ENCODE measurements at regions not wholly inside any gene's neighbourhood (a gene's known extent, or its start where the extent isn't known, plus 50 kb on each side); places are given as distances from the start of the nearest gene placed in this dataset.

DNA sequence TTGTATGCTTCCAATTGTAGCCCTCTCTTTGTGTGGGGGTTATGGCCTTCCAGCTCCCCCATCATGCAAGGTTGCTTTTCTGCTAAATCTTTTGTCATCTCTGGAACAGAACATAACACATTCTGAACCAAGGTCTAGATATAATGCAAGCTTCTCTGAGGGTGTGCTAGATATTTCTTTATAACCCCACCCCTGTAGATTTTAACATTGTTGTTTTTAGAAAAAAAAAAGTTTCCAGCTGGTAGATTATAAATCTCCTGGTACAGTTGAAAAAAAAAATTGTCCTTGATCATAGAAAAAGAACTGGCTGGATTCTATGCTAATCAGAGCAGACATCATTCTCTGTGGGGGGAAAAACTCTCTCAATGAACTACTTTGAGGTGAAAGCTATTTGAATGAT is 363.3 kb downstream of the METTL15 start:
- DNase-seq (no peak), ATAC-seq (no peak)
- no peaks in the 10 kb centered on the region for H3K9me3 ChIP-seq
- intact Hi-C loops (cut with DNase I): no loop called here
- H3K27me3 ChIP-seq (ENCODE audit: insufficient read depth in 3 of 3, low read length in 2 of 3): no peaks in the 10 kb centered on the region
- H3K27ac ChIP-seq: no peak overlapping the region
- TF ChIP-seq, protein P1, sequence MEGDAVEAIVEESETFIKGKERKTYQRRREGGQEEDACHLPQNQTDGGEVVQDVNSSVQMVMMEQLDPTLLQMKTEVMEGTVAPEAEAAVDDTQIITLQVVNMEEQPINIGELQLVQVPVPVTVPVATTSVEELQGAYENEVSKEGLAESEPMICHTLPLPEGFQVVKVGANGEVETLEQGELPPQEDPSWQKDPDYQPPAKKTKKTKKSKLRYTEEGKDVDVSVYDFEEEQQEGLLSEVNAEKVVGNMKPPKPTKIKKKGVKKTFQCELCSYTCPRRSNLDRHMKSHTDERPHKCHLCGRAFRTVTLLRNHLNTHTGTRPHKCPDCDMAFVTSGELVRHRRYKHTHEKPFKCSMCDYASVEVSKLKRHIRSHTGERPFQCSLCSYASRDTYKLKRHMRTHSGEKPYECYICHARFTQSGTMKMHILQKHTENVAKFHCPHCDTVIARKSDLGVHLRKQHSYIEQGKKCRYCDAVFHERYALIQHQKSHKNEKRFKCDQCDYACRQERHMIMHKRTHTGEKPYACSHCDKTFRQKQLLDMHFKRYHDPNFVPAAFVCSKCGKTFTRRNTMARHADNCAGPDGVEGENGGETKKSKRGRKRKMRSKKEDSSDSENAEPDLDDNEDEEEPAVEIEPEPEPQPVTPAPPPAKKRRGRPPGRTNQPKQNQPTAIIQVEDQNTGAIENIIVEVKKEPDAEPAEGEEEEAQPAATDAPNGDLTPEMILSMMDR (IDR thresholded peaks at IDR 0.05): no peak
- H3K4me3 ChIP-seq: no peak overlapping the region
- H3K4me1 ChIP-seq: no peaks in the 10 kb centered on the region
- H3K36me3 ChIP-seq (ENCODE audit: insufficient read depth in 1 of 2, low read depth in 1 of 2): no peaks in the 10 kb centered on the region

DNA sequence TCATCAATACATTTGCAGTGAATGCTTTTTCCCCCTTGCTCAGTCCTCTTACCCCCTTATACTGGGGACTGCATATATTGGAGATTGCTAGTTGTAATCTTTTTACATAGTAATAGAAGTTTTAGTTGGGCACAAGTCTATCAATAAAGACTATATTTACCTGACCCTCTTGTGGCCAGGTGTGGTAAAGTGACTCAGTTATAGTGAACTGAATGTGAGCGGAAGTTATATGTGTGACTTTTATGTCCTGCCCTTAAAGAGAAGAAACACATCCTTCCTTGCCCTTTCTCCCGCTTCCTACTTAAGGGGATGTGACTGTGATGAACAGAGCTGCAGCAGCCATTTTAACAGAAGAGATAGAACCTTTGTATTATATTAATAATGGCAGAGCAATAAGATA is 362.0 kb downstream of the METTL15 start:
- ATAC-seq (no peak), DNase-seq (no peak)
- WGBS, 3 donors: 96 to 97% (median 97%) methylated on average over 2 of the region's 2 CpGs
- H3K27me3 ChIP-seq (ENCODE audit: insufficient read depth in 3 of 3, low read length in 2 of 3): no peaks in the 10 kb centered on the region
- H3K4me3 ChIP-seq: no peak overlapping the region
- TF ChIP-seq, protein P1 (IDR thresholded peaks at IDR 0.05): no peak
- H3K27ac ChIP-seq: no peak overlapping the region
- no peaks in the 10 kb centered on the region for H3K4me1 ChIP-seq
- H3K9me3 ChIP-seq: no peaks in the 10 kb centered on the region
- no peaks in the 10 kb centered on the region for H3K36me3 ChIP-seq (ENCODE audit: insufficient read depth in 1 of 2, low read depth in 1 of 2)
- intact Hi-C loops (cut with DNase I): no loop called here

DNA sequence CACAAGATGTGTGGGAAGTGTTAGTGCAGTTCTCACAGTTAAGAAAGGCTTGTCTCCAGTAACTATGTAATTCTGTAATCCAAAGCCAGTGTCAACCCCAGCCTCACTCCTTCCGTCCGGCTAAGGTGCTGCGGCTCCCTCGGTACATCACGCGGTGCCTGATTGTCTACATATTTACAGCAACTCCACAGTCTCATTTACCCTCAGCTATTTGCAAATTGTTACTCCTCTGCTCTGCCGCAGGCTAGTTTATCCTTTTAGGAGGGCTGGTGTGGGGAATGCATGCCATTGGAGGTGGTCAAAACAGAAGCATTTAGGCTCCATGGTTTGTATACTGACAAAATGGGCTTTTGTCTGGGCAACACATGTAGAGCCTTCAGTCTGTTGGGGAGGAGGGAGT is 358.3 kb downstream of the METTL15 start:
- Histone ChIP-seq H3K9me3 (no peaks in the 10 kb centered on the region), H3K27me3 (ENCODE audit: insufficient read depth in 3 of 3, low read length in 2 of 3) (no peaks in the 10 kb centered on the region), H3K27ac (no peak overlapping the region), H3K36me3 (ENCODE audit: insufficient read depth in 1 of 2, low read depth in 1 of 2) (no peaks in the 10 kb centered on the region), H3K4me3 (no peak overlapping the region), H3K4me1 (no peaks in the 10 kb centered on the region)
- DNase-seq (no peak), ATAC-seq (no peak)
- TF ChIP-seq, protein P1 (IDR thresholded peaks at IDR 0.05): no peak
- 89 to 95% (median 94%) methylated on average over 7 of the region's 7 CpGs for WGBS, 3 donors
- intact Hi-C loops (cut with DNase I): no loop called here

DNA sequence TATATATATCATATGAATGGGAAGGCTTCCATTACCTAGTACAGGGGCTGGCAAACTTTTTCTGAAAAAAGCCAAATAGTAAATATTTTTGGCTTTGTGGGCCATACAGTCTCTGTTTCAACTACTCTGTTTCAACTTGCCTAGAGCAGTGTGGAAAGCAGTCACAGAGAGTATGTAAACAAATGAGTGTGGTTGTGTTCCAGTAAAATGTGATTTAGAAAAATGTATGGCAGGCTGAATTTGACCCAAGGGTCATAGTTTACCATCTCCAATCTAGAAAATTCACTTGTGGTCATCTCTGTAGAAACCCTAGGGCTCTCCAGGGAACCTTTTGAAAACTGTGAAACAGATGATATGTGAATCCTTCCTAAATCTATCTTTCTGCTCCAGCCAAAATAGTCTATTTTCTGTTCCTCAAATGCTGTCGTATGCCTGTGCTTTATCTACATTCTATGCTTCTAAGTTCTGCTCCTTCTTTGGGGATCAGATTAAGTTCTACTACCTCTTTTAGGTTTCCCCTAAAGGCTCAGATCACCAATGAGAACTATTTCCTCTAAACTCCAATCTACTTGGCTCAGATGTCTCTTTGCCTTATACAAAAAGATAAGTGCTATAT is 356.2 kb downstream of the METTL15 start:
- H3K4me1 ChIP-seq: no peaks in the 10 kb centered on the region
- H3K9me3 ChIP-seq: no peaks in the 10 kb centered on the region
- ATAC-seq (no peak), DNase-seq (no peak)
- no peaks in the 10 kb centered on the region for H3K27me3 ChIP-seq (ENCODE audit: insufficient read depth in 3 of 3, low read length in 2 of 3)
- no peaks in the 10 kb centered on the region for H3K36me3 ChIP-seq (ENCODE audit: insufficient read depth in 1 of 2, low read depth in 1 of 2)
- no peak overlapping the region for H3K4me3 ChIP-seq
- intact Hi-C loops (cut with DNase I): no loop called here
- H3K27ac ChIP-seq: no peak overlapping the region
- 0 to 74% (median 37%) methylated on average over 1 of the region's 1 CpG for WGBS, 3 donors
- TF ChIP-seq, protein P1 (IDR thresholded peaks at IDR 0.05): no peak

DNA sequence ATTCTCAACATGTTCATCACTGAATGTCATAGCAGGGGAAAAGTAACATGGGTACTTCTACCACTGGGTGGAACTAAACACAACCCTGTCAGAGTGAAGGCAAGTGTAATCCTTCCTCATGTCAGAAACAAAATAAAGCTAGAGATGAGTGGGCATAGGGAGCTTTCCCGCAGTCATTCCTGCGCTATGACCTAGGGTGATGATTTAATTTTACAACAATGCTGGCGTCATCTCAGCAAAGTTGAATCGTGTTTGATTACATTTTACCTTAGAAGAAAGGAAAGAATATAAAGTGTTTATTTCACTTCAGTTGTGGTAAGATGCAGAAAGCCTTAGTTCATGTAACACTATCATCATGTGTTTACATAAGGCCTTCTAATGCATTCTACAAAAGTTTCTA is 355.6 kb downstream of the METTL15 start:
- H3K27ac ChIP-seq: no peak overlapping the region
- no peaks in the 10 kb centered on the region for H3K9me3 ChIP-seq
- 90 to 92% (median 92%) methylated on average over 4 of the region's 4 CpGs for WGBS, 3 donors
- intact Hi-C loops (cut with DNase I): no loop called here
- H3K4me3 ChIP-seq: no peak overlapping the region
- no peaks in the 10 kb centered on the region for H3K36me3 ChIP-seq (ENCODE audit: insufficient read depth in 1 of 2, low read depth in 1 of 2)
- TF ChIP-seq, protein P1 (IDR thresholded peaks at IDR 0.05): no peak
- no peak for ATAC-seq
- DNase-seq: no peak
- H3K4me1 ChIP-seq: no peaks in the 10 kb centered on the region
- no peaks in the 10 kb centered on the region for H3K27me3 ChIP-seq (ENCODE audit: insufficient read depth in 3 of 3, low read length in 2 of 3)

Data from psoas muscle (tissue), 7 donors.